ENCODE measurements at regions not wholly inside any gene's neighbourhood (a gene's known extent, or its start where the extent isn't known, plus 50 kb on each side); places are given as distances from the start of the nearest gene placed in this dataset.
"Not testable (repeated sequence)": the region's sequence is repeated elsewhere in the genome, so short reads cannot be mapped to it uniquely, and the experiment has no call there.

GRCh38 chr18:5024741-5025140 lies 172.3 kb downstream of the AKAIN1 start:
- Histone ChIP-seq H3K27ac (ENCODE audit: low read depth, low read length) (no peak overlapping the region), H3K9me3 (ENCODE audit: control insufficient read depth in 1 of 2, low read length in 2 of 2) (no peaks in the 10 kb centered on the region), H3K9ac (ENCODE audit: low read depth in 1 of 2, low read length in 2 of 2) (no peak overlapping the region), H3K4me3 (ENCODE audit: low read depth in 1 of 2, low read length in 2 of 2) (no peak overlapping the region), H3K27me3 (ENCODE audit: control insufficient read depth in 1 of 2, insufficient read depth in 2 of 2, low read length in 2 of 2) (no peaks in the 10 kb centered on the region), H3K36me3 (ENCODE audit: control insufficient read depth in 1 of 2, insufficient read depth in 2 of 2, low read length in 2 of 2) (no peaks in the 10 kb centered on the region), H3K4me1 (ENCODE audit: control insufficient read depth in 1 of 2, insufficient read depth in 2 of 2, low read length in 2 of 2) (no peaks in the 10 kb centered on the region)

GRCh38 chr18:5021558-5021957 lies 175.5 kb downstream of the AKAIN1 start:
- H3K9me3 ChIP-seq (ENCODE audit: control insufficient read depth in 1 of 2, low read length in 2 of 2) = no peaks in the 10 kb centered on the region
- no peaks in the 10 kb centered on the region for H3K36me3 ChIP-seq (ENCODE audit: control insufficient read depth in 1 of 2, insufficient read depth in 2 of 2, low read length in 2 of 2)
- H3K27ac ChIP-seq (ENCODE audit: low read depth, low read length) = no peak overlapping the region
- H3K4me1 ChIP-seq (ENCODE audit: control insufficient read depth in 1 of 2, insufficient read depth in 2 of 2, low read length in 2 of 2) = no peaks in the 10 kb centered on the region
- no peak overlapping the region for H3K9ac ChIP-seq (ENCODE audit: low read depth in 1 of 2, low read length in 2 of 2)
- no peaks in the 10 kb centered on the region for H3K27me3 ChIP-seq (ENCODE audit: control insufficient read depth in 1 of 2, insufficient read depth in 2 of 2, low read length in 2 of 2)
- no peak overlapping the region for H3K4me3 ChIP-seq (ENCODE audit: low read depth in 1 of 2, low read length in 2 of 2)

GRCh38 chr18:5015213-5015612 lies 181.8 kb downstream of the AKAIN1 start:
- Histone ChIP-seq H3K27ac (ENCODE audit: low read depth, low read length) (no peak overlapping the region), H3K9ac (ENCODE audit: low read depth in 1 of 2, low read length in 2 of 2) (no peak overlapping the region), H3K4me3 (ENCODE audit: low read depth in 1 of 2, low read length in 2 of 2) (no peak overlapping the region), H3K9me3 (ENCODE audit: control insufficient read depth in 1 of 2, low read length in 2 of 2) (no peaks in the 10 kb centered on the region), H3K4me1 (ENCODE audit: control insufficient read depth in 1 of 2, insufficient read depth in 2 of 2, low read length in 2 of 2) (no peaks in the 10 kb centered on the region), H3K36me3 (ENCODE audit: control insufficient read depth in 1 of 2, insufficient read depth in 2 of 2, low read length in 2 of 2) (no peaks in the 10 kb centered on the region), H3K27me3 (ENCODE audit: control insufficient read depth in 1 of 2, insufficient read depth in 2 of 2, low read length in 2 of 2) (no peaks in the 10 kb centered on the region)

- not testable (repeated sequence) for H3K27me3 ChIP-seq (ENCODE audit: control insufficient read depth in 1 of 2, insufficient read depth in 2 of 2, low read length in 2 of 2); H3K4me1 ChIP-seq (ENCODE audit: control insufficient read depth in 1 of 2, insufficient read depth in 2 of 2, low read length in 2 of 2); H3K36me3 ChIP-seq (ENCODE audit: control insufficient read depth in 1 of 2, insufficient read depth in 2 of 2, low read length in 2 of 2); H3K9ac ChIP-seq (ENCODE audit: low read depth in 1 of 2, low read length in 2 of 2); H3K27ac ChIP-seq (ENCODE audit: low read depth, low read length); H3K4me3 ChIP-seq (ENCODE audit: low read depth in 1 of 2, low read length in 2 of 2); H3K9me3 ChIP-seq (ENCODE audit: control insufficient read depth in 1 of 2, low read length in 2 of 2)
Observed at GRCh38 chr18:5004031-5004820, 192.8 kb downstream of the AKAIN1 start.

GRCh38 chr18:4994710-4995109 lies 202.3 kb downstream of the AKAIN1 start:
- no peak overlapping the region for H3K27ac ChIP-seq (ENCODE audit: low read depth, low read length)
- H3K27me3 ChIP-seq (ENCODE audit: control insufficient read depth in 1 of 2, insufficient read depth in 2 of 2, low read length in 2 of 2) = no peaks in the 10 kb centered on the region
- H3K4me3 ChIP-seq (ENCODE audit: low read depth in 1 of 2, low read length in 2 of 2) = no peak overlapping the region
- H3K9ac ChIP-seq (ENCODE audit: low read depth in 1 of 2, low read length in 2 of 2) = no peak overlapping the region
- H3K36me3 ChIP-seq (ENCODE audit: control insufficient read depth in 1 of 2, insufficient read depth in 2 of 2, low read length in 2 of 2) = no peaks in the 10 kb centered on the region
- H3K9me3 ChIP-seq (ENCODE audit: control insufficient read depth in 1 of 2, low read length in 2 of 2) = peaks cover 15 to 17% of the 10 kb centered on the region in 2 donors
- H3K4me1 ChIP-seq (ENCODE audit: control insufficient read depth in 1 of 2, insufficient read depth in 2 of 2, low read length in 2 of 2) = no peaks in the 10 kb centered on the region

GRCh38 chr18:4987452-4988405 lies 209.3 kb downstream of the AKAIN1 start:
- H3K4me1 ChIP-seq (ENCODE audit: control insufficient read depth in 1 of 2, insufficient read depth in 2 of 2, low read length in 2 of 2) = no peaks in the 10 kb centered on the region
- H3K36me3 ChIP-seq (ENCODE audit: control insufficient read depth in 1 of 2, insufficient read depth in 2 of 2, low read length in 2 of 2) = no peaks in the 10 kb centered on the region
- no peak overlapping the region for H3K4me3 ChIP-seq (ENCODE audit: low read depth in 1 of 2, low read length in 2 of 2)
- H3K27me3 ChIP-seq (ENCODE audit: control insufficient read depth in 1 of 2, insufficient read depth in 2 of 2, low read length in 2 of 2) = no peaks in the 10 kb centered on the region
- H3K9ac ChIP-seq (ENCODE audit: low read depth in 1 of 2, low read length in 2 of 2) = no peak overlapping the region
- H3K9me3 ChIP-seq (ENCODE audit: control insufficient read depth in 1 of 2, low read length in 2 of 2) = peaks cover 5 to 19% of the 10 kb centered on the region in 2 donors
- no peak overlapping the region for H3K27ac ChIP-seq (ENCODE audit: low read depth, low read length)

- no peak overlapping the region for H3K9ac ChIP-seq (ENCODE audit: low read depth in 1 of 2, low read length in 2 of 2)
- H3K4me3 ChIP-seq (ENCODE audit: low read depth in 1 of 2, low read length in 2 of 2) = no peak overlapping the region
- H3K9me3 ChIP-seq (ENCODE audit: control insufficient read depth in 1 of 2, low read length in 2 of 2) = peaks cover under 1 to 10% of the 10 kb centered on the region in 2 donors
- no peak overlapping the region for H3K27ac ChIP-seq (ENCODE audit: low read depth, low read length)
- no peaks in the 10 kb centered on the region for H3K27me3 ChIP-seq (ENCODE audit: control insufficient read depth in 1 of 2, insufficient read depth in 2 of 2, low read length in 2 of 2)
- no peaks in the 10 kb centered on the region for H3K4me1 ChIP-seq (ENCODE audit: control insufficient read depth in 1 of 2, insufficient read depth in 2 of 2, low read length in 2 of 2)
- no peaks in the 10 kb centered on the region for H3K36me3 ChIP-seq (ENCODE audit: control insufficient read depth in 1 of 2, insufficient read depth in 2 of 2, low read length in 2 of 2)
Observed at GRCh38 chr18:4986677-4987076, 210.4 kb downstream of the AKAIN1 start.

- no peak overlapping the region for H3K4me3 ChIP-seq (ENCODE audit: low read depth in 1 of 2, low read length in 2 of 2)
- H3K27ac ChIP-seq (ENCODE audit: low read depth, low read length) = no peak overlapping the region
- H3K9ac ChIP-seq (ENCODE audit: low read depth in 1 of 2, low read length in 2 of 2) = no peak overlapping the region
- H3K36me3 ChIP-seq (ENCODE audit: control insufficient read depth in 1 of 2, insufficient read depth in 2 of 2, low read length in 2 of 2) = no peaks in the 10 kb centered on the region
- no peaks in the 10 kb centered on the region for H3K4me1 ChIP-seq (ENCODE audit: control insufficient read depth in 1 of 2, insufficient read depth in 2 of 2, low read length in 2 of 2)
- H3K27me3 ChIP-seq (ENCODE audit: control insufficient read depth in 1 of 2, insufficient read depth in 2 of 2, low read length in 2 of 2) = no peaks in the 10 kb centered on the region
- H3K9me3 ChIP-seq (ENCODE audit: control insufficient read depth in 1 of 2, low read length in 2 of 2) = peaks cover 0 to 10% of the 10 kb centered on the region in 2 donors
Observed at GRCh38 chr18:4986066-4986465, 211.0 kb downstream of the AKAIN1 start.

GRCh38 chr18:4961121-4961909 lies 235.7 kb downstream of the AKAIN1 start:
- Histone ChIP-seq H3K36me3 (ENCODE audit: control insufficient read depth in 1 of 2, insufficient read depth in 2 of 2, low read length in 2 of 2) (no peaks in the 10 kb centered on the region), H3K9ac (ENCODE audit: low read depth in 1 of 2, low read length in 2 of 2) (no peak overlapping the region), H3K27ac (ENCODE audit: low read depth, low read length) (no peak overlapping the region), H3K27me3 (ENCODE audit: control insufficient read depth in 1 of 2, insufficient read depth in 2 of 2, low read length in 2 of 2) (no peaks in the 10 kb centered on the region), H3K9me3 (ENCODE audit: control insufficient read depth in 1 of 2, low read length in 2 of 2) (peaks cover 0 to 14% of the 10 kb centered on the region in 2 donors), H3K4me1 (ENCODE audit: control insufficient read depth in 1 of 2, insufficient read depth in 2 of 2, low read length in 2 of 2) (no peaks in the 10 kb centered on the region), H3K4me3 (ENCODE audit: low read depth in 1 of 2, low read length in 2 of 2) (no peak overlapping the region)

All from duodenal mucosa (tissue), 2 donors.